ENCODE measurements at regions not wholly inside any gene's neighbourhood (a gene's known extent, or its start where the extent isn't known, plus 50 kb on each side); places are given as distances from the start of the nearest gene placed in this dataset.

GRCh38 chr2:13030606-13031005, 313.9 kb downstream of the TRIB2 start:
- no peak overlapping the region for H3K27ac ChIP-seq (ENCODE audit: extremely low read depth, low read depth, low read length)
- 31% methylated on average over 2 of the region's 2 CpGs for WGBS (ENCODE audit: insufficient coverage, low coverage, missing lambda C conversion rate)
- CTCF ChIA-PET (ENCODE audit: low intra/inter-chr PET ratio), result no interaction called here
- intact Hi-C loops (cut with micrococcal nuclease) (no loop called here), in situ Hi-C loops (cut with MboI) (no loop called here)
- no peaks in the 10 kb centered on the region for H3K9me1 ChIP-seq (ENCODE audit: control insufficient read depth, insufficient read depth, low read length)
- no peak overlapping the region for H3K9ac ChIP-seq (ENCODE audit: insufficient read depth in 1 of 2, low read depth in 2 of 2, low read length in 2 of 2)
- no peaks in the 10 kb centered on the region for H4K20me1 ChIP-seq (replicated peaks; ENCODE audit: control insufficient read depth, insufficient read depth, low read length)
- H3K79me2 ChIP-seq (ENCODE audit: control insufficient read depth, insufficient read depth, low read length), result no peaks in the 10 kb centered on the region
- POLR2A ChIA-PET, result interaction anchor here (1.5 kb wide), 1 partner anchor 9 kb away, joined by 4 read pairs; no protein-coding TSS in a partner anchor
- H2AFZ ChIP-seq (ENCODE audit: low read depth, low read length), result no peak overlapping the region
- no peaks in the 10 kb centered on the region for H3K9me3 ChIP-seq (replicated peaks; ENCODE audit: control insufficient read depth, insufficient read depth, low read depth, low read length)
- ATAC-seq (0 out of 3 replicates have a peak, but pooled peaks have one; percentile 33), FAIRE-seq (peak; percentile 46), DNase-seq (ENCODE audit: extremely low read depth in 1 of 4, low spot score in 3 of 4) (peak in 2 of 4 experiments; percentile 13 to 18)
- no peaks in the 10 kb centered on the region for H3K27me3 ChIP-seq (ENCODE audit: control insufficient read depth in 2 of 2, insufficient read depth in 2 of 2, low read length in 2 of 2)
- H3K36me3 ChIP-seq (ENCODE audit: control insufficient read depth, insufficient read depth, low read length), result no peaks in the 10 kb centered on the region
- H3K4me3 ChIP-seq, result no peak overlapping the region
- H3K4me2 ChIP-seq (ENCODE audit: insufficient read depth, low read length), result no peak overlapping the region
- no TSS peak for BruUV-seq (replicated peaks)
- H3K4me1 ChIP-seq (replicated peaks in 1 of 2; ENCODE audit: control insufficient read depth in 2 of 2, insufficient read depth in 2 of 2, low read length in 2 of 2), result peaks cover 0 to 2% of the 10 kb centered on the region in 2 experiments; a peak in 2 of 5 replicates
- TF ChIP-seq DACH1 (IDR thresholded peaks at IDR 0.05; ENCODE audit: partially characterized antibody), result peak; percentile 10
- TF ChIP-seq HMG20B (CRISPR knock-in tag; IDR thresholded peaks at IDR 0.05), result no peak
- TF ChIP-seq ZNF695 (CRISPR knock-in tag; IDR thresholded peaks at IDR 0.05), result no peak
- no peak for TF ChIP-seq FOSL1 (tag; conservative IDR thresholded peaks at IDR 0.05)
- TF ChIP-seq, protein P1, sequence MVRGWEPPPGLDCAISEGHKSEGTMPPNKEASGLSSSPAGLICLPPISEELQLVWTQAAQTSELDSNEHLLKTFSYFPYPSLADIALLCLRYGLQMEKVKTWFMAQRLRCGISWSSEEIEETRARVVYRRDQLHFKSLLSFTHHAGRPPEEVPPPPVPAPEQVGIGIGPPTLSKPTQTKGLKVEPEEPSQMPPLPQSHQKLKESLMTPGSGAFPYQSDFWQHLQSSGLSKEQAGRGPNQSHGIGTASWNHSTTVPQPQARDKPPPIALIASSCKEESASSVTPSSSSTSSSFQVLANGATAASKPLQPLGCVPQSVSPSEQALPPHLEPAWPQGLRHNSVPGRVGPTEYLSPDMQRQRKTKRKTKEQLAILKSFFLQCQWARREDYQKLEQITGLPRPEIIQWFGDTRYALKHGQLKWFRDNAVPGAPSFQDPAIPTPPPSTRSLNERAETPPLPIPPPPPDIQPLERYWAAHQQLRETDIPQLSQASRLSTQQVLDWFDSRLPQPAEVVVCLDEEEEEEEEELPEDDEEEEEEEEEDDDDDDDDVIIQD (CRISPR knock-in tag; IDR thresholded peaks at IDR 0.05), result no peak
- TF ChIP-seq, protein P2, sequence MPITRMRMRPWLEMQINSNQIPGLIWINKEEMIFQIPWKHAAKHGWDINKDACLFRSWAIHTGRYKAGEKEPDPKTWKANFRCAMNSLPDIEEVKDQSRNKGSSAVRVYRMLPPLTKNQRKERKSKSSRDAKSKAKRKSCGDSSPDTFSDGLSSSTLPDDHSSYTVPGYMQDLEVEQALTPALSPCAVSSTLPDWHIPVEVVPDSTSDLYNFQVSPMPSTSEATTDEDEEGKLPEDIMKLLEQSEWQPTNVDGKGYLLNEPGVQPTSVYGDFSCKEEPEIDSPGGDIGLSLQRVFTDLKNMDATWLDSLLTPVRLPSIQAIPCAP (CRISPR knock-in tag; IDR thresholded peaks at IDR 0.05; ENCODE audit: borderline replicate concordance), result no peak
- TF ChIP-seq CHD7 (IDR thresholded peaks at IDR 0.05; ENCODE audit: low read depth, low read length), result no peak
